ENCODE measurements at regions not wholly inside any gene's neighbourhood (a gene's known extent, or its start where the extent isn't known, plus 50 kb on each side); places are given as distances from the start of the nearest gene placed in this dataset.

GRCh38 chr1:101605878-101606277, 369.1 kb downstream of the S1PR1 start:
- H3K4me3 ChIP-seq (ENCODE audit: control insufficient read depth, low read depth, low read length): no peak overlapping the region
- DNase-seq (ENCODE audit: low read depth): no peak
- TF ChIP-seq CTCF (IDR thresholded peaks at IDR 0.05; ENCODE audit: control insufficient read depth, insufficient read depth, low read depth, low read length, missing control alignments): no peak

- no peak for DNase-seq (ENCODE audit: low read depth)
- no peak for TF ChIP-seq CTCF (IDR thresholded peaks at IDR 0.05; ENCODE audit: control insufficient read depth, insufficient read depth, low read depth, low read length, missing control alignments)
- no peak overlapping the region for H3K4me3 ChIP-seq (ENCODE audit: control insufficient read depth, low read depth, low read length)
Observed at GRCh38 chr1:101613546-101613945, 376.7 kb downstream of the S1PR1 start.

GRCh38 chr1:101618900-101619299, 377.8 kb downstream of the OLFM3 start:
- no peak overlapping the region for H3K4me3 ChIP-seq (ENCODE audit: control insufficient read depth, low read depth, low read length)
- DNase-seq (ENCODE audit: low read depth): no peak
- no peak for TF ChIP-seq CTCF (IDR thresholded peaks at IDR 0.05; ENCODE audit: control insufficient read depth, insufficient read depth, low read depth, low read length, missing control alignments)

GRCh38 chr1:101632548-101633272, 364.0 kb downstream of the OLFM3 start:
- no peak overlapping the region for H3K4me3 ChIP-seq (ENCODE audit: control insufficient read depth, low read depth, low read length)
- no peak for TF ChIP-seq CTCF (IDR thresholded peaks at IDR 0.05; ENCODE audit: control insufficient read depth, insufficient read depth, low read depth, low read length, missing control alignments)
- no peak for DNase-seq (ENCODE audit: low read depth)

- no peak for DNase-seq (ENCODE audit: low read depth)
- no peak for TF ChIP-seq CTCF (IDR thresholded peaks at IDR 0.05; ENCODE audit: control insufficient read depth, insufficient read depth, low read depth, low read length, missing control alignments)
Observed at GRCh38 chr1:101645810-101646209, 350.9 kb downstream of the OLFM3 start.

GRCh38 chr1:101652484-101652883, 344.2 kb downstream of the OLFM3 start:
- no peak overlapping the region for H3K4me3 ChIP-seq (ENCODE audit: control insufficient read depth, low read depth, low read length)
- no peak for DNase-seq (ENCODE audit: low read depth)
- TF ChIP-seq CTCF (IDR thresholded peaks at IDR 0.05; ENCODE audit: control insufficient read depth, insufficient read depth, low read depth, low read length, missing control alignments): no peak

More at GRCh38 chr1:101645810-101646209, 350.9 kb downstream of the OLFM3 start:
- H3K4me3 ChIP-seq (ENCODE audit: control insufficient read depth, low read depth, low read length): no peak overlapping the region

All from AG09309 (cell line).